Heart right ventricle (tissue), 16 donors: ENCODE measurements at regions not wholly inside any gene's neighbourhood (a gene's known extent, or its start where the extent isn't known, plus 50 kb on each side); places are given as distances from the start of the nearest gene placed in this dataset.

Experiments used
- ATAC-seq, 8 donors: fragments of 200-7000 bp; cut with Tn5 transposase; one replicate each; pipeline ENCODE4 v1.9.1; 2020; ENCODE audit warnings: mild to moderate bottlenecking in 8 of 8, moderate library complexity in 8 of 8, moderate number of reproducible peaks in 1 of 8
- DNase-seq, 2 donors: peaks; one replicate each; pipeline ENCODE4 v3.0.0-alpha.2; 2020
- H3K27ac ChIP-seq, 10 donors: fragments of 200-600 bp; sonication (generic) in 2 of 10; one replicate each; pipeline versions ENCODE4 v1.5.0 to v1.8.0; 2020 to 2022; ENCODE audit warnings: mild to moderate bottlenecking in 3 of 10
- H3K27me3 ChIP-seq, 7 donors: fragments of 200-600 bp; one replicate each; pipeline ENCODE4 v1.8.0; 2021 to 2022; ENCODE audit warnings: mild to moderate bottlenecking in 2 of 7
- H3K36me3 ChIP-seq, 9 donors: fragments of 200-600 bp; sonication (generic) in 1 of 9; one replicate each; pipeline versions ENCODE4 v1.5.0 to v1.8.0; 2020 to 2022; ENCODE audit warnings: mild to moderate bottlenecking in 2 of 9
- H3K4me1 ChIP-seq, 9 donors: fragments of 200-600 bp; sonication (generic) in 1 of 9; one replicate each; pipeline versions ENCODE4 v1.5.0 to v1.8.0; 2020 to 2022; ENCODE audit warnings: mild to moderate bottlenecking in 4 of 9
- H3K4me3 ChIP-seq, 10 donors: fragments of 200-600 bp; sonication (generic) in 2 of 10; one replicate each; pipeline versions ENCODE4 v1.5.0 to v1.8.0; 2020 to 2022; ENCODE audit warnings: mild to moderate bottlenecking in 7 of 10, moderate library complexity in 2 of 10
- H3K9me3 ChIP-seq, 11 donors: fragments of 200-600 bp in 10 of 11; sonication (generic) in 2 of 11; one replicate each; pipeline versions ENCODE4 v1.5.0 to v1.8.0; 2013 to 2022; ENCODE audit warnings: mild to moderate bottlenecking in 2 of 11, control low read depth in 1 of 11, moderate library complexity in 1 of 11
- CTCF ChIP-seq, 9 donors: fragments of 200-600 bp; sonication (generic) in 2 of 9; IDR thresholded peaks; one replicate each; pipeline versions ENCODE4 v1.5.0 to v1.8.0; 2021 to 2022; ENCODE audit warnings: antibody characterized with exemption in 9 of 9, mild to moderate bottlenecking in 5 of 9, moderate library complexity in 1 of 9
- whole genome bisulfite sequencing, 2 donors: extraction: QIAGEN DNeasy Blood & Tissue Kit; methylation state at CpG; one replicate each; pipeline ENCODE4 v1.1.7; 2013; ENCODE audit warnings: inconsistent platforms in 1 of 2; 5-methylcytosine and 5-hydroxymethylcytosine counted together
- intact Hi-C, 10 donors: fragments of 100-400 bp; cut with DNase I; formaldehyde crosslinking; loops; one replicate each; pipeline versions ENCODE4 v1.11.1 to v1.14.2; 2022
- donor health status: Arrhythmogenic right ventricular cardiomyopathy.
- donor health status: ischemic (EF 13 %, LVEDD 7.1; RV severe dilation, severe dysfunction).
- donor health status: healthy with polysubstance abuse.
- donor health status: DM: no; HTN: yes; CAD: no.
- donor health status: DM: no; HTN: no; CAD: no.
- donor health status: ischemic (EF 25% LVEDD 6.9; RV normal size, moderate dysfunction).
- donor health status: ischemic (EF 25% LVEDD 5.7; RV mildly dilated, moderate dysfunction).
- donor health status: healthy.
- donor health status: DM: yes; HTN: yes; CAD: no.
- donor health status: Ischemic cardiomyopathy.
- donor health status: ischemic (EF 35%, LVEDD 5.7; RV mildly dilated, moderate dysfunction).
- donor health status: nonischemic (EF 11% LVEDD 7.7; RV severe dilation, severe dysfunction).
- donor health status: DM: yes; HTN: yes; CAD: no.
- donor health status: PGD.
- donor health status: ischemic (EF 29% LVEDD 5.4; RV normal size, mild dysfunction).
- donor health status: nonischemic (EF 23%, LVEDD 6.1; RV moderate dilation, normal function).

- 44 to 58% methylated on average over 4 of the region's 4 CpGs for WGBS, 2 donors
- Histone ChIP-seq H3K4me3 (no peak overlapping the region), H3K27me3 (peaks cover 0 to 33% (median 13%) of the 10 kb centered on the region in 7 donors), H3K9me3 (peaks cover 0 to 14% (median 0%) of the 10 kb centered on the region in 11 donors), H3K4me1 (no peaks in the 10 kb centered on the region), H3K36me3 (no peaks in the 10 kb centered on the region), H3K27ac (no peak overlapping the region)
- ATAC-seq (peak in 1 of 8 donors; percentile 27), DNase-seq (no peak)
- no peak for TF ChIP-seq CTCF (IDR thresholded peaks at IDR 0.05)
- intact Hi-C loops = no loop called here
Measured at GRCh38 chr15:60093273-60094067, 89.4 kb downstream of the FOXB1 start.

GRCh38 chr15:60095711-60096110 is 91.6 kb downstream of the FOXB1 start:
- ATAC-seq = no peak
- Histone ChIP-seq H3K36me3 (no peaks in the 10 kb centered on the region), H3K9me3 (peaks cover 0 to 14% (median 0%) of the 10 kb centered on the region in 11 donors), H3K27ac (no peak overlapping the region), H3K4me3 (no peak overlapping the region), H3K27me3 (peaks cover 0 to 32% (median 16%) of the 10 kb centered on the region in 7 donors), H3K4me1 (no peaks in the 10 kb centered on the region)
- 65 to 78% methylated on average over 2 of the region's 2 CpGs for WGBS, 2 donors
- TF ChIP-seq CTCF (IDR thresholded peaks at IDR 0.05) = no peak
- DNase-seq = no peak
- intact Hi-C loops = no loop called here

GRCh38 chr15:60096157-60096556 is 92.0 kb downstream of the FOXB1 start:
- no peak for ATAC-seq
- no peak for TF ChIP-seq CTCF (IDR thresholded peaks at IDR 0.05)
- whole genome bisulfite sequencing, 2 donors = 70 to 78% methylated on average over 4 of the region's 4 CpGs
- Histone ChIP-seq H3K4me3 (no peak overlapping the region), H3K27me3 (peaks cover 0 to 34% (median 17%) of the 10 kb centered on the region in 7 donors), H3K9me3 (peaks cover 0 to 14% (median 0%) of the 10 kb centered on the region in 11 donors), H3K27ac (no peak overlapping the region), H3K36me3 (no peaks in the 10 kb centered on the region), H3K4me1 (no peaks in the 10 kb centered on the region)
- intact Hi-C loops = no loop called here
- no peak for DNase-seq

GRCh38 chr15:60101416-60101815 is 97.3 kb downstream of the FOXB1 start:
- H3K4me1 ChIP-seq = no peaks in the 10 kb centered on the region

More at GRCh38 chr15:60101416-60101815, 97.3 kb downstream of the FOXB1 start:
- H3K4me3 ChIP-seq = no peak overlapping the region
- WGBS, 2 donors = 83% methylated on average over 4 of the region's 4 CpGs
- H3K27me3 ChIP-seq = peaks cover 0 to 35% (median 15%) of the 10 kb centered on the region in 7 donors
- H3K27ac ChIP-seq = no peak overlapping the region
- ATAC-seq (no peak), DNase-seq (no peak)
- no peak for TF ChIP-seq CTCF (IDR thresholded peaks at IDR 0.05)
- H3K9me3 ChIP-seq = peaks cover 0 to 14% (median 0%) of the 10 kb centered on the region in 11 donors
- intact Hi-C loops = no loop called here
- H3K36me3 ChIP-seq = no peaks in the 10 kb centered on the region
